ENCODE measurements at regions not wholly inside any gene's neighbourhood (a gene's known extent, or its start where the extent isn't known, plus 50 kb on each side); places are given as distances from the start of the nearest gene placed in this dataset.

DNA sequence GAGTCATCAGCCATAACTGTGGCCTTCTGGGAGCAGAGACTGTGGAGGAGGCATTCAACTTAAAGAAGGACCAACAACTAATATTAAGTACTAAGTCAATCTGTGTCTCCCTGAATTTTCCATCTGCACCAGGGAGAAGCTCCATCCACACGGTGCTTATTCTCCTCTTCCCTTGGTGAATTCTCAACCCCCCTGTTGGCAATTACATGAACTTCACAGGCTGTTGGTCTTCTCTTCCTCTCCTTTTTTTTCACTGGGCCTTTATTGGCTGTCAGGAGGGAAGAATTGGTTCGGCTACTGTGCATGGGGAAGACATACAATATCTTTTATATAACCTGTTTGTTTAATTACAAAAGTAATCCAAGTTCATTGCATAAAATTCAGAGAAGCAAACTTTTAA lies 152.8 kb upstream of the IRX6 start:
- ATAC-seq (no peak), DNase-seq (no peak)
- Mint-ChIP-seq H3K27me3 (no peaks in the 10 kb centered on the region), H3K4me1 (no peaks in the 10 kb centered on the region), H3K27ac (no peak overlapping the region), H3K4me3 (no peak overlapping the region), H3K9me3 (peaks cover 0 to 6% of the 10 kb centered on the region in 2 donors)

DNA sequence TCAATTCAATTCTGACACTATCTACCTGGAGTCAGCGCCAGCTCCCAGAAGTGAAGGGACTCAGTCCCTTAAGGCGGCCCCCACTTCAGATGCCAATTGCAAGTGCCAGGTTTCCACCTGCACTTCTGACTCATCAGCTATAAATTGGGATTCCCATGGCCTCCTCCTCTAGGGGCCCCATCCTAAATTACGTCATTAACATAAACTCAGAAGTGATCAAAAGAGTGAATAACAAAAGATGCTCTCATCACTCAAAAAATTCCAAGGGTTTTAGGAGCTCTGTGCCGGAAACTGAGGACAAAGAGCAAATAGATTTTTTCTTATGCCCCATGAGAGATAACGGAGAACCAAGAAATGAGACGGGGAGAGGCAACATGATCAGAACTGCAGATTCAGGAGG lies 148.6 kb upstream of the IRX6 start:
- Mint-ChIP-seq H3K4me1 (no peaks in the 10 kb centered on the region), H3K9me3 (peaks cover 0 to 6% of the 10 kb centered on the region in 2 donors), H3K4me3 (no peak overlapping the region), H3K27ac (no peak overlapping the region), H3K27me3 (peaks cover 11% of the 10 kb centered on the region)
- ATAC-seq = no peak
- DNase-seq = no peak

DNA sequence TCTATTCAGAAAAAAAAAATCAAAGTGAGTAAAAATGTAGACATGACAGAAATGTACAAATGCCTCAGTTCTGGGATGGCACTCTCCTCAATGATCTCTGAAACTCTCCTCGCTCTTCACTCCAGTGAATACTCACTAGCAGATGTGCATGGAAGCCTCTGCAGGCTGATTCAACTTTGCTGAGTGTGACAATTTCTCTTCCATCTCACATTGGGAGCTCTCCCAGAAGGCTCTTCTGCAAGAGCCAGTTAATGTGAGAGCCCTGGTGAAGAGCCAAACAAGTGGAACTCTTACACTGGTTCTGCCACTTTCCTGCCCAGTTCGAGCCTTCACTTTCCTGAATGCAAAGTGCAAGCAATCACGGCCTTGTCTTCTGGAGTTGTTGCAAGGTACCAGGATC lies 147.1 kb upstream of the IRX6 start:
- Mint-ChIP-seq H3K4me1 (no peaks in the 10 kb centered on the region), H3K4me3 (no peak overlapping the region), H3K9me3 (peaks cover 0 to 5% of the 10 kb centered on the region in 2 donors), H3K27me3 (peaks cover 11% of the 10 kb centered on the region), H3K27ac (no peak overlapping the region)
- no peak for ATAC-seq
- DNase-seq = no peak

DNA sequence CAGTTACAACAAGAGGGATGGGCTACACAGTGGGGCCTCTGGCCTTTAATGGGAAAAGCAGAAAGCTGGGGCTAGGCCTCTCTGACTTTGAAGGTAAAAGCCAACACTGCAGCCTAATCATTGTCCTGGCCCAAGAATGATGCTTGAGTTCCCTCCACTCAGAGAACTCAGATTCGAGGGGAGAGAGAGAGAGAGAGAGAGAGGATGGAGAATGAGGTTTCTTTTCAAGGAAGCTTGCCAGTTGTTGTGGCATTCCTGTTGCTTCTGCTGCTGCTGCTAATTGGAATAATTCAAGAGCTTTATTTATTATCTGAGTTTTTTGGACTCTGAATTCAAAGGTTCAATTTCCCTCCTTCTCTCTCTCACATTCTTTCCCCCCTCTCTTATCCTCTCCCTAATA lies 144.6 kb upstream of the IRX6 start:
- ATAC-seq (no peak), DNase-seq (no peak)
- Mint-ChIP-seq H3K9me3 (no peaks in the 10 kb centered on the region), H3K27ac (no peak overlapping the region), H3K4me3 (no peak overlapping the region), H3K27me3 (peaks cover 20% of the 10 kb centered on the region), H3K4me1 (no peaks in the 10 kb centered on the region)

DNA sequence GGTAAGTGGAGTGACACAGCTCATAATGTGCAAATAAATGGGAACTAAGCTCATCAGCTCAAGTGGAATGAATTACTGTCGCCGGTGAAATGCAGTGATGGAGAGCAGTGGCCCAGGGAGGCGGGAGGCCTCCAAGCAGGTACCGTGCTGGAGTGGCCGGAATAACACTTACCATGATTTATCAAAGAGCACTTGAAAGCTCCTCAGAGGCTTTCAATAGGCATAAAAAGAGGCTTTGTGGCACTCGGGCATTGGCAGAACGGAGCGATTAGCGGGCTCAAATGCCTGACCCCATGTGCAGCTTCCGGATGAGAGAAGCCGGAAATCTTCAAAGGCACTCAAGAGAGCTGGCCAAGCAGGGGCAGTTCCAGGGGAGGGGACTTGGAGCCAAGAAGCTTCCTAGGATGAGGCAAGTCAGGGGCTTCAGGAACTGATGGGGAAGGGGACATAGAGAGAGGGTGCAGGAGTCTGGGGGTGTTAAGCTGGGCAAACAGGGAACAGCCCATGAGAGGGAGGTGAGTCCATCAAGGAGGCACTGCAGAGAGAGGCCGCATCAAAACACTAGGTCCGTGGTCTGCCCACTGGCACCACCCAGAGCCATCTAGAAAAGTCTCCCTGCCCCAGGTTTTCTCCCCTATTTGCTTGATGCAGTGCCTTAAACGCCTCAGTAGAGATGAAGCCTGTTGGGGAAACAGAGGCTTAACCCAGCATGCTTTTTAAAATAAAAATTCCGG lies 144.0 kb upstream of the IRX6 start:
- H3K4me1 Mint-ChIP-seq = no peaks in the 10 kb centered on the region
- no peak overlapping the region for H3K27ac Mint-ChIP-seq
- DNase-seq = no peak
- no peak overlapping the region for H3K4me3 Mint-ChIP-seq
- no peaks in the 10 kb centered on the region for H3K9me3 Mint-ChIP-seq
- H3K27me3 Mint-ChIP-seq = peaks cover 25% of the 10 kb centered on the region
- ATAC-seq = no peak

DNA sequence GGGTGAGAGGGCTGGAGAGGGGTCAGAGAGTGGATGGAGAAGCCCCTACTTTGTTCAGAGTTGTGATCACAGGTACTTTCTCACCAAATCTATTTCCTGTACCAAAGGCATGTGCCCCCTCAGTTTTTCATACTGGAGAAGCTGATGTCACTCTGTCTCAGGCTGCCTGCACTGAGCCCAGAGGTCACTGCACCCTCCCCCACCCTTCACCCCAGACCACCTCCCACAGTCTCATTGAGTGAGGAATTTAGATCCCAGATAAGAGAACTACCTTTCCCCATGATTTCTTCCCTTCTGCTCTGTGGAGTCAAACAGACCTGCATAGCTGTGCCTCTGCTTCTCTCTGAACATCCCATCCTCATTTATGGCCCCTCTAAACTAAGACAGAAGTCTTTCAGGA lies 140.0 kb upstream of the IRX6 start:
- Mint-ChIP-seq H3K27ac (peak overlapping the region in 1 of 2 donors; percentile 6), H3K4me3 (no peak overlapping the region), H3K4me1 (no peaks in the 10 kb centered on the region), H3K9me3 (peaks cover 0 to 3% of the 10 kb centered on the region in 2 donors), H3K27me3 (peaks cover 34% of the 10 kb centered on the region)
- no peak for ATAC-seq
- no peak for DNase-seq

DNA sequence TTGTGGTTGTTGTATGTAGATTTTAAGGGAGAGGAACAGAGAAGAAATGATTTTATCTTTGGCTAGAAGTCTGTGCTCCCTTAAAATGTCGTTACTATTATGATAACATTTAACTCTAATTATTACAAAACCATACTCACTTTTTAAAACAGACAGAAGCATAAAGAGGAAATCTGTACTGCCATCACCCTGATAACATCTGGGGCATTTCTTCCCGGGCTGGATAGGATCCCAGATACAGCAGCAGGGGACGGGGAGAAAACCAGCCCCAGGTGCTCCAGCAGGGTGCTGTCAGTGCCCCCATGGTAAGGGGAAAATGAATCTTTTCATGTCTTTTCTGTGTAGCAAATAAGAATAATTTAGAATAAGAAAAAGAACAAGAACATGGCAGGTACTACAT lies 139.4 kb upstream of the IRX6 start:
- no peak overlapping the region for H3K27ac Mint-ChIP-seq
- H3K4me1 Mint-ChIP-seq = no peaks in the 10 kb centered on the region
- DNase-seq (no peak), ATAC-seq (no peak)
- no peak overlapping the region for H3K4me3 Mint-ChIP-seq
- H3K27me3 Mint-ChIP-seq = peaks cover 31% of the 10 kb centered on the region
- H3K9me3 Mint-ChIP-seq = peaks cover 0 to 3% of the 10 kb centered on the region in 2 donors

DNA sequence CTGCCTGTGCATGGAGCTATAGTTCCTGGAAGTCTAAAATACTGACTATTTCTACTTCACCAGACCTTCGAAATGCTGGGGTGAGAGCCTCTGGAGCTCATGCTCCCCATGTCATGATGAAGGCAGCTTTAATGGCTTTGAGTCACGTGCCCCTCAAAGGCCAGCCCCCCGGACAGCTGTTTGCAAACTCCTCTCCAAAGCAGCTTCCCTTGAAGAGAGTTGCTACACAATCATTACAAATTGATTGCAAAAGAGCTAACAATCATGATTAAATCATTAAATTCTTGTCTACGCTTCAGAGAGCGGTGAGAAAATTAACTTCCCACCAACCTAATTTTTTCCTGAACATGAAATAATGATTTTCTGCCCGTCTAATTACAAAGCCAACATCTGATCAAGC lies 134.8 kb upstream of the IRX6 start:
- Mint-ChIP-seq H3K27me3 (peaks cover 21% of the 10 kb centered on the region), H3K4me3 (no peak overlapping the region), H3K4me1 (no peaks in the 10 kb centered on the region), H3K27ac (no peak overlapping the region), H3K9me3 (peaks cover 0 to 3% of the 10 kb centered on the region in 2 donors)
- ATAC-seq (no peak), DNase-seq (no peak)

DNA sequence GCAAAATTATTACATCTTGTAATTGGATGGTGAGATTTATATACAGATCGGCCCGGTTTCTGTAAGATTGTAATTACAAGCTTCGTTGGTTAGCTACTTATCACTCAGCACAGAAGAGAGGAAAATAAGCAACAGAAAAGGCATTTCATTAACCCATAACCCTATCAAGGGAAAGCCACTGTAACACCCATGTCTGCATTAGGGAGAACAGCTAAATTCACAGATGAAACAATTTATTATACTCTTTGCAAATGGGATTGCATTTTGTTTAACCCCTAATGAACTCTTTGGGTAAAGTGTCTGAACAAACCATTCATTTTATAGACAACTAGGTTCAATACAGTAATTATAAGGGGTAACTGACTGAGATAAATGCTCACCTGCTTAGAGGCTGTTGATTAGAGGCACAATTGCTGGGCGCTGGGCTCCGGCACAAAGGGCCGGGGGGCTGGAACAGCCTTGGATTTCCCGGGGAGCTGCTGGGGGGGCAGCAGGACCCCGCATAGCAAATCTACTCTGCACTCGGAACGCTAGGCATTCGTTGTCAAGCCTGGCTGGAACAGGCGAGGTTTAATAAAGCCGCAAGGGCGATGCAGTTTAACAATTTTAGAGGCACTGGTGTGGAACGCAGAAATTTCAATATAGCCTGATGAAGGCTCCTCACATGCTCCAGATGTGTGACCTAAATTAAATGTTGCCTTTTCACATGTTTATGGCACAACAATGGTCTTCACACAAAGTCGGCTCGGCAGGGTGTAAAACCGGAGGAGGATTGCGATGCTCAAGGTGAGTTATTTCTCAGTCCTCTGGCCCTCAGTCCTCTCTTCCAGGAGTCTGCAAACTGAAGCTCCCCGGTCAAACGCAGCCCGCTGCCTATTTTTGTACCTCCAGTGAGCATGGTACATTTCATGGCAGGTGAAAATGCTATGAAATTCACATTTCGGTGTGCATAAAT lies 134.0 kb upstream of the IRX6 start:
- H3K27ac Mint-ChIP-seq = no peak overlapping the region
- H3K4me1 Mint-ChIP-seq = no peaks in the 10 kb centered on the region
- H3K4me3 Mint-ChIP-seq = no peak overlapping the region

DNA sequence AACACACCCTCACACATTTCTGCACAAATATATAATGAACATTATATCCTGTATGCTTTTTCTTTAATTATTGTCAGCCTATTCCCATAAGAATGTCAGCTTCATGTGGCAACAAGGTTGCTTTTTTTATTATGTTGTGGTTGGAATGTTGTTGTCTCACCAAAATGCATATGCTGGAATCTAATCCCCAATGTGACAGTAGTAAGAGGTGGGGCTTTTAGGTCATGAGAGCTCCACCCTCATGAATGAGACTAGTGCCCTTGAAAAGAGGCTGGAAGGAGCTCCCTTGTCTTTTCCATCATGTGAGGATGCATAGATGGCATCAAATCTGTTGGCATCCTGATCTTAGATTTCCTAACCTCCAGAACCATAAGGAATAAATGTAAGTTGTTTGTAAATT lies 131.3 kb upstream of the IRX6 start:
- Mint-ChIP-seq H3K9me3 (no peaks in the 10 kb centered on the region), H3K27me3 (peaks cover 15% of the 10 kb centered on the region), H3K27ac (no peak overlapping the region), H3K4me1 (no peaks in the 10 kb centered on the region), H3K4me3 (no peak overlapping the region)
- ATAC-seq (no peak), DNase-seq (no peak)

More for the DNA sequence above, 134.0 kb upstream of the IRX6 start:
- peaks cover 15% of the 10 kb centered on the region for H3K27me3 Mint-ChIP-seq
- ATAC-seq (no peak), DNase-seq (no peak)
- H3K9me3 Mint-ChIP-seq = peaks cover 0 to 3% of the 10 kb centered on the region in 2 donors

DNA sequence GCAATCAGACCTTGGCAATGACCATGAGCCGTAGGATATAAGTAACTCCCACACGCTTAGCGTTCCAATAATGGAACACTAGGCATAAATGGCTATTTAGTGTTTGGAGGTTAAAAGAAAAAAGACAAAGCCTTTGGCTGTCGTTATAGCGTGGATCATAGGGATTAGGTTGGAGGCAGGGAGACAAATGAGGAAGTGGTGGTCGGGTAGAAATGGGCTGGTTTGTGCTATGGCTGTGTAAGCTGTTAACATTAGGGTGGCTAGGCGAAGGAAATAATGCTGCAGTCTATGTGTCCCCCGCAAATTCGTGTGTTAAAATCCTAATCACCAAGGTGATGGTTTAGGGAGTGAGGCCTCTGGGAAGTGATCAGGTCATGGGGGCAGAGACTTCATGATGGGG lies 120.4 kb upstream of the IRX6 start:
- H3K4me1 Mint-ChIP-seq = no peaks in the 10 kb centered on the region
- no peak overlapping the region for H3K4me3 Mint-ChIP-seq
- no peak overlapping the region for H3K27ac Mint-ChIP-seq
- H3K27me3 Mint-ChIP-seq = peaks cover 14% of the 10 kb centered on the region
- peaks cover 2 to 5% of the 10 kb centered on the region in 2 donors for H3K9me3 Mint-ChIP-seq
- ATAC-seq (no peak), DNase-seq (no peak)

DNA sequence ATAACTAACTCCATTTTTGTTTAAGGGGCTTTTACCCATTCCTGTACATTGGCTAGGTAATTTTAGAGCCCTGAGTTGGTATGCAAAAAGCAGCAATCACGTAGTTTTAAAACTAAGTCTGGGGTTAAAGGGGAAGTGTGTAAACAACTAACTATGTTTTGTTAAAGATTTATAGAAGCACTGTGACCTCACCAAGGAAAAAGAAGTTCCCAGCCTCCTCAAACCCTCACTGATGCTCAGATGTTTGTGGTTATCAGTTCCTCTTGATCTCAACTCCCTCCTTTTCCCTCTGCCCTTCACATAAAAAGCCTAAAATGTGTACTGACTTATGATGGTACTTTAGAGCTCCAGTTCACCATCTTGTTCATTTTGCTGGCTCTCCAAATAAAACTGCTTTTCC lies 119.9 kb upstream of the IRX6 start:
- ATAC-seq (no peak), DNase-seq (no peak)
- Mint-ChIP-seq H3K27me3 (peaks cover 14% of the 10 kb centered on the region), H3K4me3 (no peak overlapping the region), H3K4me1 (no peaks in the 10 kb centered on the region), H3K27ac (no peak overlapping the region), H3K9me3 (peaks cover 0 to under 1% of the 10 kb centered on the region in 2 donors)

DNA sequence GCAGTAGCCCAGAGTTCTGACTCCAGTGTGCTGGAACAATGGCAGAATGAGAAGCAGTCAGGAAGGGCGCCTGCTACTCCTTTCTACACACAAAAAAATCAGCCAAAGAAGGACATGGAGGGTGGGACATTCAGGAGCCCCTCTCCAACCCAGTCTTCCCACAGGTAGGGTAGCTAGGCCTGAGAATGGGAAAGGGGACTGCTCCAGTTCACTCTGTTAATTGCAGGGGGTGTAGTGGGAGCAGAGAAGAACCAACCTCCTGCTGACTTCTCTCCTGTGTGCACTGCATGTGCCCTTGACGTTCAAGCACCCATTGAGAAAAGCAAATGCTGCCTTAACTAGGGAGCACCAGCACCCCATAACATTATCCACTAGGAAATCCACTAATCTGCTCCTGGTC lies 119.1 kb upstream of the IRX6 start:
- Mint-ChIP-seq H3K4me3 (no peak overlapping the region), H3K27ac (peak overlapping the region in 1 of 2 donors; percentile 47), H3K4me1 (no peaks in the 10 kb centered on the region), H3K27me3 (peaks cover 14% of the 10 kb centered on the region), H3K9me3 (no peaks in the 10 kb centered on the region)
- DNase-seq (no peak), ATAC-seq (no peak)

DNA sequence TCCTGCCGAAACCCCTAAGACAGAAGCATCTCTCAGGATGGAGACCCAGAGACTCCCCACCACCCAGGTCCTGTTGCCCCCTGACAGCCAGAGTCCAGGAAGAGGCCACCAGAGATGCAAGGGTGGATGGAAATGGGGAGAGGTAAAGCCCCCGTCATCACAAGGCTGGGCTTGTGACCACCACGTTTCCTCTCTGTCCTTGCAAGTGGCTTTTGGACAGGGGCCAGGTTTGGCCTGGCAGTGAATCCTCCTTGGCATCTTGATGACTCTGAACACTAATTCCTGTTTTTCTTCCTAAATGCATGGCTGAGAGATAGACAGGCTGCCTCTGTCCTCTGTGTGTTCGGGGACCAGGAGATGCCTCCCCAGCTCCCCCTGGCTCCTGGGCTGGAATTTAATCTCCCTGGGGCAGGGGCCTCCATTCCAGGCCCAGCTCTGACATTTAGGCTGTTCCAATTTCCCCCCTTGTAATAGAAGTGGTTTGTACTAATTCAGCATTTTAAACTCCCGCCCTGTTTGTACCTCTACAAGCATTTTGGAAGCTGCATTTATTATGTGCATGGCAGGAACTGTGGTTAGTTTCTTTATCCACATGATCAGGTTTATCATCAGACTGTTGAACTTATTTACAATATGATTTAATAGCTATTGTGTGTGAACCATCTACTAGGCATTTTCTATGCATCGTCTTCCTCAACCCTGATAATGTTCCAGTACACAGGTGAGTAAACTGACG lies 116.1 kb upstream of the IRX6 start:
- DNase-seq (no peak), ATAC-seq (no peak)
- Mint-ChIP-seq H3K4me1 (no peaks in the 10 kb centered on the region), H3K9me3 (no peaks in the 10 kb centered on the region), H3K4me3 (no peak overlapping the region), H3K27ac (no peak overlapping the region), H3K27me3 (no peaks in the 10 kb centered on the region)

DNA sequence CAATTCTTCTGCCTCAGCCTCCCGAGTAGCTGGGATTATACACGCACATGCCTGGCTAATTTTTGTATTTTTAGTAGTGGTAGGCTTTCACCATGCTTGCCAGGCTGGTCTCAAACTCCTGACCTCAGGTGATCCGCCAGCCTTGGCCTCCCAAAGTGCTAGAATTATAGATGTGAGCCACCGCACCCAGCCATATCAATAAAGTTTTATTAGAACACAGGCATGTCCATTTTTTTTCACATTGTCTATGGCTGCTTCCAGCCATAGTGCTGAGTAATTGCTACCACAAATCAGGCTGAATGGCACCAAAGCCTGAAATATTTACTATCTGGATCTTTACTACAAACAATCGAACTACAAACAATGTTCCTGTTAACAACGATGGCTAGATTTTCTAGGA lies 114.4 kb upstream of the IRX6 start:
- H3K9me3 Mint-ChIP-seq = no peaks in the 10 kb centered on the region
- no peak for ATAC-seq

DNA sequence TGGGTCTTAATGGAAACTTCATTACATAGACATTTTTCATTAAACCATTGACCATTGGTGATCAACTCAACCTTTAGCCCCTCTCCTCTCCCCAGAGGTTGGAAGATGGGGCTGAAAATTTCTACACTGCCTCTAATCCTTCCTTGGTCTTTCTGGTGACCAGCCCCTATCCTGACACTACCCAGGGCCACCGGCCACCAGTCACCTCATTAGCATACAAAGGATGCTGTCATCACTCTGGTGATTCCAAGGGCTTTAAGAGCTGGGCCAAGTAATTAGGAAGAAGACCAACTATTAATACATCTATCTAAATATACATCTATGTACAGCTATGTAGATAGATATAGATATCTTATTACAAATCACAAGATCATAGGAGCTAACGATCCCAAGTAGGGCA lies 111.2 kb upstream of the IRX6 start:
- no peak overlapping the region for H3K27ac Mint-ChIP-seq
- no peak for ATAC-seq

More for the DNA sequence above, 114.4 kb upstream of the IRX6 start:
- no peak for DNase-seq
- Mint-ChIP-seq H3K27ac (no peak overlapping the region), H3K4me1 (no peaks in the 10 kb centered on the region), H3K27me3 (peaks cover 6% of the 10 kb centered on the region), H3K4me3 (no peak overlapping the region)

More for the DNA sequence above, 111.2 kb upstream of the IRX6 start:
- Mint-ChIP-seq H3K4me3 (no peak overlapping the region), H3K9me3 (no peaks in the 10 kb centered on the region), H3K4me1 (no peaks in the 10 kb centered on the region), H3K27me3 (peaks cover 7% of the 10 kb centered on the region)
- no peak for DNase-seq
